Sigmoid colon (tissue), 4 donors: ENCODE measurements at regions not wholly inside any gene's neighbourhood (a gene's known extent, or its start where the extent isn't known, plus 50 kb on each side); places are given as distances from the start of the nearest gene placed in this dataset.

Source experiments
- CTCF ChIP-seq, 4 experiments: fragments of 450-650 bp in 3 of 4; fragments of 200-600 bp in 1 of 4; IDR thresholded peaks; one replicate each; pipeline ENCODE4 v1.5.1; 2016 to 2019; ENCODE audit warnings: antibody characterized with exemption in 4 of 4, mild to moderate bottlenecking in 3 of 4, moderate library complexity in 2 of 4
- EP300 ChIP-seq, 4 donors: sonication (generic); formaldehyde crosslinking; IDR thresholded peaks; one replicate each; pipeline ENCODE4 v1.6.1; 2017; ENCODE audit warnings: antibody characterized with exemption in 4 of 4
- POLR2A ChIP-seq, 2 donors: fragments of 450-650 bp; IDR thresholded peaks; one replicate each; pipeline ENCODE4 v1.6.1; 2016; ENCODE audit warnings: antibody characterized with exemption in 2 of 2, mild to moderate bottlenecking in 2 of 2, moderate library complexity in 2 of 2
- POLR2AphosphoS5 ChIP-seq, 4 donors: sonication (generic); formaldehyde crosslinking; IDR thresholded peaks; one replicate each; pipeline ENCODE4 v1.6.1; 2017; ENCODE audit warnings: antibody characterized with exemption in 4 of 4

GRCh38 chr1:29676496-29676895 lies 440.2 kb downstream of the PTPRU start:
- TF ChIP-seq CTCF (IDR thresholded peaks at IDR 0.05) (no peak), POLR2AphosphoS5 (IDR thresholded peaks at IDR 0.05) (no peak), POLR2A (IDR thresholded peaks at IDR 0.05) (no peak), EP300 (IDR thresholded peaks at IDR 0.05) (no peak)
